PC-3 (cell line): ENCODE measurements at regions not wholly inside any gene's neighbourhood (a gene's known extent, or its start where the extent isn't known, plus 50 kb on each side); places are given as distances from the start of the nearest gene placed in this dataset.

Experiments used
- ATAC-seq: fragments of 200-7000 bp; cut with Tn5 transposase; 2 replicates; pipeline ENCODE4 v1.9.1; 2020; ENCODE audit warnings: mild to moderate bottlenecking, moderate library complexity
- BruUV-seq: library from RNA; stranded (reverse); fragments of 400-500 nt; replicated peaks from 2 replicates; lab custom pipeline; 2021; lab: Mats Ljungman, UMichigan
- CTCF ChIA-PET: fragments of 300-600 bp; sonication (Branson Sonifier 250); formaldehyde crosslinking; loops from one replicate; lab custom pipeline; 2022; ENCODE audit warnings: antibody characterized with exemption; lab: Charles Lee
- POLR2A ChIA-PET: fragments of 300-600 bp; sonication (Branson Sonifier 250); formaldehyde crosslinking; loops from one replicate; lab custom pipeline; 2022; ENCODE audit warnings: antibody characterized with exemption; ENCODE audit not compliant: unreplicated experiment; lab: Charles Lee
- DNase-seq: peaks from one replicate; pipeline ENCODE4 v3.0.0-alpha.2; 2015
- H2AFZ ChIP-seq: fragments of 300-600 bp; sonication (generic); 2 replicates; pipeline ENCODE4 v1.6.0; 2016; ENCODE audit warnings: antibody characterized with exemption, low read length
- H3F3A ChIP-seq: fragments of 300-600 bp; sonication (generic); one replicate; pipeline ENCODE4 v1.6.0; 2017; ENCODE audit warnings: antibody characterized with exemption, low read length, control low read depth, mild to moderate bottlenecking; ENCODE audit not compliant: unreplicated experiment
- H3K27ac ChIP-seq: fragments of 300-600 bp; sonication (generic); 2 replicates; pipeline ENCODE4 v1.5.1; 2016; ENCODE audit warnings: mild to moderate bottlenecking, low read length
- H3K27me3 ChIP-seq: fragments of 300-600 bp; sonication (generic); 2 replicates; pipeline ENCODE4 v1.6.1; 2016; ENCODE audit warnings: low read length, mixed read lengths
- H3K36me3 ChIP-seq: fragments of 300-600 bp; sonication (generic); 2 replicates; pipeline ENCODE4 v1.6.1; 2016; ENCODE audit warnings: low read depth, mixed run types, low read length, mixed read lengths
- H3K4me1 ChIP-seq: fragments of 300-600 bp; sonication (generic); 2 replicates; pipeline ENCODE4 v1.5.1; 2016; ENCODE audit warnings: low read length; ENCODE audit not compliant: insufficient read depth
- H3K4me2 ChIP-seq: fragments of 300-600 bp; sonication (generic); 2 replicates; pipeline ENCODE4 v1.6.0; 2016; ENCODE audit warnings: low read length
- H3K4me3 ChIP-seq: fragments of 300-600 bp; sonication (generic); 2 replicates; pipeline ENCODE4 v1.5.1; 2016; ENCODE audit warnings: mild to moderate bottlenecking, low read length, mixed read lengths
- H3K79me2 ChIP-seq: fragments of 300-600 bp; sonication (generic); 2 replicates; pipeline ENCODE4 v1.6.1; 2017; ENCODE audit warnings: low read length, mixed read lengths
- H3K9ac ChIP-seq: fragments of 300-600 bp; sonication (generic); 2 replicates; pipeline ENCODE4 v1.6.0; 2016; ENCODE audit warnings: mild to moderate bottlenecking, low read length
- H3K9me2 ChIP-seq: fragments of 300-600 bp; sonication (generic); replicated peaks from 2 replicates; pipeline ENCODE4 v1.6.1; 2016; ENCODE audit warnings: mixed run types, low read length, mixed read lengths
- H3K9me3 ChIP-seq: fragments of 300-600 bp; sonication (generic); 2 replicates; pipeline ENCODE4 v1.6.1; 2016; ENCODE audit warnings: low read length, mixed read lengths
- H4K20me1 ChIP-seq: fragments of 300-600 bp; sonication (generic); 2 replicates; pipeline ENCODE4 v1.6.1; 2016; ENCODE audit warnings: low read length, mixed read lengths
- CTCF ChIP-seq: fragments of 300-600 bp; sonication (generic); conservative IDR thresholded peaks from 2 replicates; pipeline ENCODE4 v1.5.1; 2017; ENCODE audit warnings: antibody characterized with exemption, low read depth, mild to moderate bottlenecking, low read length
- EZH2 ChIP-seq: fragments of 300-600 bp; sonication (generic); IDR thresholded peaks from one replicate; pipeline ENCODE4 v1.6.1; 2017; ENCODE audit warnings: antibody characterized with exemption, mild to moderate bottlenecking, low read length; ENCODE audit not compliant: unreplicated experiment
- EZH2phosphoT487 ChIP-seq: fragments of 300-600 bp; sonication (generic); IDR thresholded peaks from 2 replicates; pipeline ENCODE4 v1.6.1; 2018; ENCODE audit warnings: mild to moderate bottlenecking, antibody characterized with exemption, low read length, borderline replicate concordance
- intact Hi-C: fragments of 100-400 bp; cut with micrococcal nuclease; formaldehyde crosslinking; loops from 2 replicates; pipeline ENCODE4 v1.9.0; 2023

- no peaks in the 10 kb centered on the region for H4K20me1 ChIP-seq
- no peaks in the 10 kb centered on the region for H3K9me2 ChIP-seq
- H3K4me3 ChIP-seq: no peak overlapping the region
- no peaks in the 10 kb centered on the region; the same call in 1 of the 2 replicates for H3K36me3 ChIP-seq
- ChIA-PET CTCF (no interaction called here), POLR2A (no interaction called here)
- H3F3A ChIP-seq: no peaks in the 10 kb centered on the region
- no peak overlapping the region for H2AFZ ChIP-seq
- H3K27me3 ChIP-seq: no peaks in the 10 kb centered on the region
- no peak overlapping the region for H3K9ac ChIP-seq
- H3K9me3 ChIP-seq: 0 out of 2 replicates have a peak, but pooled peaks cover 7% of the 10 kb centered on the region
- H3K4me1 ChIP-seq: peaks cover 16% of the 10 kb centered on the region
- DNase-seq: no peak
- intact Hi-C loops: no loop called here
- no TSS peak for BruUV-seq
- no peak overlapping the region for H3K27ac ChIP-seq
- no peaks in the 10 kb centered on the region for H3K79me2 ChIP-seq
- no peak overlapping the region for H3K4me2 ChIP-seq
- no peak for ATAC-seq
- TF ChIP-seq EZH2: no peak
- TF ChIP-seq EZH2phosphoT487: no peak
- TF ChIP-seq CTCF: no peak
Measured at GRCh38 chr13:39879286-39880035, 224.0 kb downstream of the COG6 start.

GRCh38 chr13:39881383-39881782, 225.9 kb downstream of the COG6 start:
- Histone ChIP-seq H3K79me2 (no peaks in the 10 kb centered on the region), H3K4me3 (no peak overlapping the region), H3K4me1 (peaks cover 4% of the 10 kb centered on the region), H3K4me2 (no peak overlapping the region), H3K9me2 (no peaks in the 10 kb centered on the region), H3K27me3 (no peaks in the 10 kb centered on the region), H3K9me3 (peaks cover 12% of the 10 kb centered on the region; the same call in 1 of the 2 replicates), H3K36me3 (no peaks in the 10 kb centered on the region; the same call in 1 of the 2 replicates), H3K27ac (no peak overlapping the region), H4K20me1 (no peaks in the 10 kb centered on the region), H2AFZ (no peak overlapping the region), H3K9ac (no peak overlapping the region), H3F3A (no peaks in the 10 kb centered on the region)
- no peak for TF ChIP-seq CTCF
- TF ChIP-seq EZH2: no peak
- no peak for TF ChIP-seq EZH2phosphoT487
- ChIA-PET POLR2A (no interaction called here), CTCF (no interaction called here)
- DNase-seq (no peak), ATAC-seq (no peak)
- intact Hi-C loops: no loop called here
- BruUV-seq: no TSS peak

GRCh38 chr13:39881887-39882286, 226.4 kb downstream of the COG6 start:
- Histone ChIP-seq H3K36me3 (no peaks in the 10 kb centered on the region; the same call in 1 of the 2 replicates), H3K79me2 (no peaks in the 10 kb centered on the region), H3K4me3 (no peak overlapping the region), H3K4me1 (no peaks in the 10 kb centered on the region), H3K9me3 (peaks cover 12% of the 10 kb centered on the region; the same call in 1 of the 2 replicates), H3K9ac (no peak overlapping the region), H3F3A (no peaks in the 10 kb centered on the region), H3K4me2 (no peak overlapping the region), H3K9me2 (no peaks in the 10 kb centered on the region), H2AFZ (no peak overlapping the region), H4K20me1 (no peaks in the 10 kb centered on the region), H3K27ac (no peak overlapping the region), H3K27me3 (no peaks in the 10 kb centered on the region)
- no peak for DNase-seq
- no peak for TF ChIP-seq EZH2
- TF ChIP-seq EZH2phosphoT487: no peak
- no peak for TF ChIP-seq CTCF
- POLR2A ChIA-PET: no interaction called here
- no peak for ATAC-seq
- BruUV-seq: no TSS peak
- CTCF ChIA-PET: no interaction called here
- intact Hi-C loops: no loop called here
